ENCODE measurements at regions not wholly inside any gene's neighbourhood (a gene's known extent, or its start where the extent isn't known, plus 50 kb on each side); places are given as distances from the start of the nearest gene placed in this dataset.
A peak's percentile ranks its signal among the peaks of the same experiment; 100 is the strongest.

- no peak for DNase-seq (ENCODE audit: low read depth)
- no peak for TF ChIP-seq CTCF (IDR thresholded peaks at IDR 0.05; ENCODE audit: low read depth, low read length, missing control alignments)
- no peak overlapping the region for H3K4me3 ChIP-seq (ENCODE audit: low read depth, low read length)
Observed at GRCh38 chr3:177441276-177441812, 244.1 kb upstream of the TBL1XR1 start.

DNA sequence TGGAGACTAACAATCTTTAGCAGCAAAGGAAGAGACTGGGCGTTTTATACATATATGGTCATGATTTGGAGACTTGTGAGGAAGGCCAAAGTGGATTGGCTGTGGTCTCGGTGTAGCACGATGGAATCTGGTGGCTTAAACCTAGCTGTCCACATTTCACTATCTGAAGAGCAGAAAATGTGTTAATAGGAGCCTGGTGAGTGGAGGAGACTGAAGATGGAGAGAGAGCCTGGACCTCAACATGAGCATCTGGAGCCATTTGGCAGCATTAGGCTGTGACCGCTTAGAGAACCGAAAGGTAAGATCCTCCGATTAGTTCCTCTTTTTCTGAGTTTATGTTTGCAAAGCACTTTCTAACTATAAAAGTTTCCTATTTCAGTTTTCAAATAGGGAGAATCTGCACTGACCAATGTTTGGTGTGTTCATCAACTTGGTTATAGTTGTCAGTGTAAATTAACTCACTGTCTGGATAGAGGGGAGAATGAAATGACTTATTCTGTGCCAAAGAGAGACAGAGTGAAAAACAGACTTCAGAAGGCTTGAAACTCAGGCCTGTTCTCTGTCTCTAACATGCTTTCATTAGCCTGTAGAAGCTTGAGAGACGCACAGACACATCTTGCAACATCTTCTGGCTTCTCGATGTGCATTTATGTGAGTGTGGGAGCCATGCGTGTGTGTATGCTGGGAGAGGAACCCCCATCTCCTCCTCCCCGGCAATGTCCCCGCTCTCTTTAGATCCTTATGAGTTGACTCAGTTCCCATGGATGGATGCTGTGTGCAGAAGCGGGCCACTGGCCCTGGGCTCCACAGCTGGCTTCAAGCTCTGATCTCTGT lies 244.7 kb upstream of the TBL1XR1 start:
- H3K4me3 ChIP-seq (ENCODE audit: low read depth, low read length): peak overlapping the region; percentile 16; the same call in 1 of the 2 replicates
- no peak for TF ChIP-seq CTCF (IDR thresholded peaks at IDR 0.05; ENCODE audit: low read depth, low read length, missing control alignments)
- peak; percentile 84 for DNase-seq (ENCODE audit: low read depth)

DNA sequence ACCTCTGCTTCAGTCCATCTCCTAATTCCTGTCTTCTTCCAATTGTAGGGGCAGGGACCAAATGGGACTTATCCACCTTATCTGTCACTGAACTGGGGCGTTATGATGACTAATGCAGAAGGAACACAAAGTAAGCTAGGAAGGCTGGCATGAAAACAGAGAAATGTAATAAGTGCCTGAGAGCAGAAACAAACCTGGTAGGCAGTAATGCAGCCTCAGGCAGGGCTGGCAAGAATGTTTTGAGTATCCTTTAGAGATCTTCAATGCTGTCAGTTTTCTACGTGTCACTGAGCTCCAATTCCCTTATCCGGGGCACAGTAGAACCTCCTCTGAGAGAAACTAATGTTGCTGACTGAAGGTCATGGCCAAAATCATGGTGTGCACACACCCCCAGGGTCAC lies 246.2 kb upstream of the TBL1XR1 start:
- no peak for TF ChIP-seq CTCF (IDR thresholded peaks at IDR 0.05; ENCODE audit: low read depth, low read length, missing control alignments)
- no peak for DNase-seq (ENCODE audit: low read depth)

DNA sequence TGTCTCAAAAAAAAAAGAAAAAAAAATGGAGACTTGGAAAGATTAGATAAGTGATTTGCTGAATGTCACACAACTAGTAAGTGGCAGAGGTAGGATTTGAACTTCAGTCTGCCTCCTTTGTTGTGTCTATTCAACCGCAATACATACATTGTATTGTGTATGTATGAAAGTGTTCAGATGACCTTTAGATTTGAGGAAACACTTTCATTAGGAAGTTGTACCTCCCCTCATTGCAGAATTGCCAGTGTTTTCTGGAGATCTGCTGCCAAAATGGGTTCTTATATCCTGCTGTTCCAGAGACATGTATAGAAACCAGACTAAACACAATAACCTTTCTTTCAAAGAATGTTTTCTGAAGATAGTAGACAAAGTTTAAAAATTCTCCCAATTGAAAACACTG lies 247.4 kb upstream of the TBL1XR1 start:
- no peak for TF ChIP-seq CTCF (IDR thresholded peaks at IDR 0.05; ENCODE audit: low read depth, low read length, missing control alignments)
- no peak overlapping the region for H3K4me3 ChIP-seq (ENCODE audit: low read depth, low read length)
- no peak for DNase-seq (ENCODE audit: low read depth)

More for the DNA sequence above, 246.2 kb upstream of the TBL1XR1 start:
- no peak overlapping the region for H3K4me3 ChIP-seq (ENCODE audit: low read depth, low read length)

DNA sequence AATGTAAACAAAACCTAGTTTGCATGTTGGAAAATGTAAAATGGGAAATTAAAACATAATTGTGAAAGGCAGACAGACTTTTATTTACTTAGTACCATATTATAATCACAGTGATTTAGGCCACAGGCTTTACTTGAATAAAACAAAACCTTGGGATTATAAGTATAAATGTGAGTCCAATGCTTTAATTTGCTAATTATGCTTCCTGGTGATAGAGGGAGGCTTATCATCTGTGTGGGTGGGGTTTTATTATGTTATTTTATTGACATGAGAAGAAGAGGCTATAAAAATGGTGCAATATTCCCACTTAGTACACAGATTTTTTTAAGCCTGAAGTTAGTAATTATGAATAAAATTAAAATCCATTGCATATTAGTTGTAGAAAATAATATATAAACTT lies 248.3 kb upstream of the TBL1XR1 start:
- no peak for TF ChIP-seq CTCF (IDR thresholded peaks at IDR 0.05; ENCODE audit: low read depth, low read length, missing control alignments)
- no peak overlapping the region for H3K4me3 ChIP-seq (ENCODE audit: low read depth, low read length)
- DNase-seq (ENCODE audit: low read depth): no peak

GRCh38 chr3:177446165-177446601 lies 248.9 kb upstream of the TBL1XR1 start:
- no peak for TF ChIP-seq CTCF (IDR thresholded peaks at IDR 0.05; ENCODE audit: low read depth, low read length, missing control alignments)

More at GRCh38 chr3:177446165-177446601, 248.9 kb upstream of the TBL1XR1 start:
- no peak for DNase-seq (ENCODE audit: low read depth)
- no peak overlapping the region for H3K4me3 ChIP-seq (ENCODE audit: low read depth, low read length)

Measured in GM12864 (cell line).